Left lobe of liver (tissue), 2 donors: ENCODE measurements at regions not wholly inside any gene's neighbourhood (a gene's known extent, or its start where the extent isn't known, plus 50 kb on each side); places are given as distances from the start of the nearest gene placed in this dataset.

Experiments used
- ATAC-seq: fragments of 200-7000 bp; cut with Tn5 transposase; one replicate; pipeline ENCODE4 v1.9.1; 2020; ENCODE audit warnings: mild to moderate bottlenecking, moderate library complexity
- DNase-seq: peaks from one replicate; pipeline ENCODE4 v3.0.0-alpha.2; 2020; ENCODE audit warnings: low spot score
- donor health status: DM: no; HTN: no; CAD: no; lungs with moderate emphysema.
- donor health status: DM: no; HTN: yes; CAD: no.

GRCh38 chr3:139197251-139197650 lies 146.6 kb upstream of the MRPS22 start:
- no peak for ATAC-seq

GRCh38 chr3:139198186-139198585 lies 145.6 kb upstream of the MRPS22 start:
- ATAC-seq (no peak), DNase-seq (no peak)

More at GRCh38 chr3:139197251-139197650, 146.6 kb upstream of the MRPS22 start:
- DNase-seq, result no peak

- DNase-seq, result no peak
- ATAC-seq, result no peak
Observed at GRCh38 chr3:139198929-139199328, 144.9 kb upstream of the MRPS22 start.

- no peak for ATAC-seq
- DNase-seq, result no peak
Observed at GRCh38 chr3:139199421-139200010, 144.3 kb upstream of the MRPS22 start.

- no peak for ATAC-seq
- no peak for DNase-seq
Observed at GRCh38 chr3:139201446-139202225, 142.2 kb upstream of the MRPS22 start.

GRCh38 chr3:139202226-139202958 lies 141.4 kb upstream of the MRPS22 start:
- no peak for DNase-seq
- ATAC-seq, result peak; percentile 67

GRCh38 chr3:139202959-139203349 lies 140.9 kb upstream of the MRPS22 start:
- DNase-seq (no peak), ATAC-seq (no peak)

GRCh38 chr3:139203752-139204151 lies 140.1 kb upstream of the MRPS22 start:
- DNase-seq, result no peak
- ATAC-seq, result no peak

GRCh38 chr3:139204728-139205127 lies 139.1 kb upstream of the MRPS22 start:
- ATAC-seq, result no peak
- no peak for DNase-seq

GRCh38 chr3:139213936-139214335 lies 129.9 kb upstream of the MRPS22 start:
- ATAC-seq (no peak), DNase-seq (no peak)

GRCh38 chr3:139216958-139217357 lies 126.9 kb upstream of the MRPS22 start:
- DNase-seq, result no peak

GRCh38 chr3:139217633-139218032 lies 126.2 kb upstream of the MRPS22 start:
- ATAC-seq, result no peak
- DNase-seq, result no peak

More at GRCh38 chr3:139216958-139217357, 126.9 kb upstream of the MRPS22 start:
- no peak for ATAC-seq

GRCh38 chr3:139218046-139218445 lies 125.8 kb upstream of the MRPS22 start:
- no peak for ATAC-seq
- no peak for DNase-seq

- ATAC-seq (no peak), DNase-seq (no peak)
Observed at GRCh38 chr3:139219463-139219862, 124.4 kb upstream of the MRPS22 start.

GRCh38 chr3:139222100-139222657 lies 121.6 kb upstream of the MRPS22 start:
- DNase-seq, result no peak
- no peak for ATAC-seq

- ATAC-seq (no peak), DNase-seq (no peak)
Observed at GRCh38 chr3:139225548-139225947, 118.3 kb upstream of the MRPS22 start.

GRCh38 chr3:139226731-139227130 lies 117.1 kb upstream of the MRPS22 start:
- no peak for DNase-seq
- no peak for ATAC-seq

GRCh38 chr3:139227165-139227564 lies 116.7 kb upstream of the MRPS22 start:
- peak; percentile 90 for ATAC-seq

GRCh38 chr3:139227827-139228226 lies 116.0 kb upstream of the MRPS22 start:
- ATAC-seq, result peak; percentile 58
- no peak for DNase-seq

More at GRCh38 chr3:139227165-139227564, 116.7 kb upstream of the MRPS22 start:
- DNase-seq, result peak; percentile 89

- DNase-seq (no peak), ATAC-seq (no peak)
Observed at GRCh38 chr3:139230391-139230790, 113.4 kb upstream of the MRPS22 start.

- DNase-seq (no peak), ATAC-seq (no peak)
Observed at GRCh38 chr3:139231555-139232281, 112.1 kb upstream of the MRPS22 start.
